ENCODE measurements at regions not wholly inside any gene's neighbourhood (a gene's known extent, or its start where the extent isn't known, plus 50 kb on each side); places are given as distances from the start of the nearest gene placed in this dataset.

- FAIRE-seq = no peak
These were observed 337.0 kb downstream of the CYRIA start for GRCh38 chr2:16328521-16329190.

GRCh38 chr2:16327326-16327725, 338.3 kb downstream of the CYRIA start:
- no peak for FAIRE-seq

- no peak for FAIRE-seq
These were observed 338.8 kb downstream of the CYRIA start for GRCh38 chr2:16326711-16327300.

GRCh38 chr2:16325976-16326510, 339.6 kb downstream of the CYRIA start:
- no peak for FAIRE-seq

GRCh38 chr2:16325016-16325975, 340.3 kb downstream of the CYRIA start:
- no peak for FAIRE-seq

GRCh38 chr2:16324544-16324937, 341.1 kb downstream of the CYRIA start:
- FAIRE-seq = no peak

GRCh38 chr2:16323551-16324543, 341.8 kb downstream of the CYRIA start:
- no peak for FAIRE-seq

- FAIRE-seq = no peak
These were observed 342.5 kb downstream of the CYRIA start for GRCh38 chr2:16323126-16323520.

GRCh38 chr2:16322308-16323125, 343.1 kb downstream of the CYRIA start:
- no peak for FAIRE-seq

- no peak for FAIRE-seq
These were observed 343.8 kb downstream of the CYRIA start for GRCh38 chr2:16321872-16322271.

GRCh38 chr2:16321256-16321655, 344.4 kb downstream of the CYRIA start:
- no peak for FAIRE-seq

GRCh38 chr2:16320716-16321115, 344.9 kb downstream of the CYRIA start:
- no peak for FAIRE-seq

- FAIRE-seq = no peak
These were observed 346.0 kb downstream of the CYRIA start for GRCh38 chr2:16319551-16320121.

- no peak for FAIRE-seq
These were observed 347.0 kb downstream of the CYRIA start for GRCh38 chr2:16318474-16319195.

- FAIRE-seq = no peak
These were observed 347.6 kb downstream of the CYRIA start for GRCh38 chr2:16318051-16318450.

- no peak for FAIRE-seq
These were observed 348.3 kb downstream of the CYRIA start for GRCh38 chr2:16317211-16317830.

- FAIRE-seq = no peak
These were observed 349.0 kb downstream of the CYRIA start for GRCh38 chr2:16316456-16317210.

GRCh38 chr2:16315908-16316307, 349.7 kb downstream of the CYRIA start:
- FAIRE-seq = no peak

GRCh38 chr2:16315458-16315835, 350.2 kb downstream of the CYRIA start:
- FAIRE-seq = no peak
